PC-3 (cell line): ENCODE measurements at regions not wholly inside any gene's neighbourhood (a gene's known extent, or its start where the extent isn't known, plus 50 kb on each side); places are given as distances from the start of the nearest gene placed in this dataset.
"Not testable (repeated sequence)": the region's sequence is repeated elsewhere in the genome, so short reads cannot be mapped to it uniquely, and the experiment has no call there.

Experiments used
- ATAC-seq: fragments of 200-7000 bp; cut with Tn5 transposase; 2 replicates; pipeline ENCODE4 v1.9.1; 2020; ENCODE audit warnings: mild to moderate bottlenecking, moderate library complexity
- BruUV-seq: library from RNA; stranded (reverse); fragments of 400-500 nt; replicated peaks from 2 replicates; lab custom pipeline; 2021; lab: Mats Ljungman, UMichigan
- CTCF ChIA-PET: fragments of 300-600 bp; sonication (Branson Sonifier 250); formaldehyde crosslinking; loops from one replicate; lab custom pipeline; 2022; ENCODE audit warnings: antibody characterized with exemption; lab: Charles Lee
- POLR2A ChIA-PET: fragments of 300-600 bp; sonication (Branson Sonifier 250); formaldehyde crosslinking; loops from one replicate; lab custom pipeline; 2022; ENCODE audit warnings: antibody characterized with exemption; ENCODE audit not compliant: unreplicated experiment; lab: Charles Lee
- DNase-seq: peaks from one replicate; pipeline ENCODE4 v3.0.0-alpha.2; 2015
- H2AFZ ChIP-seq: fragments of 300-600 bp; sonication (generic); 2 replicates; pipeline ENCODE4 v1.6.0; 2016; ENCODE audit warnings: antibody characterized with exemption, low read length
- H3F3A ChIP-seq: fragments of 300-600 bp; sonication (generic); one replicate; pipeline ENCODE4 v1.6.0; 2017; ENCODE audit warnings: antibody characterized with exemption, low read length, control low read depth, mild to moderate bottlenecking; ENCODE audit not compliant: unreplicated experiment
- H3K27ac ChIP-seq: fragments of 300-600 bp; sonication (generic); 2 replicates; pipeline ENCODE4 v1.5.1; 2016; ENCODE audit warnings: mild to moderate bottlenecking, low read length
- H3K27me3 ChIP-seq: fragments of 300-600 bp; sonication (generic); 2 replicates; pipeline ENCODE4 v1.6.1; 2016; ENCODE audit warnings: low read length, mixed read lengths
- H3K36me3 ChIP-seq: fragments of 300-600 bp; sonication (generic); 2 replicates; pipeline ENCODE4 v1.6.1; 2016; ENCODE audit warnings: low read depth, mixed run types, low read length, mixed read lengths
- H3K4me1 ChIP-seq: fragments of 300-600 bp; sonication (generic); 2 replicates; pipeline ENCODE4 v1.5.1; 2016; ENCODE audit warnings: low read length; ENCODE audit not compliant: insufficient read depth
- H3K4me2 ChIP-seq: fragments of 300-600 bp; sonication (generic); 2 replicates; pipeline ENCODE4 v1.6.0; 2016; ENCODE audit warnings: low read length
- H3K4me3 ChIP-seq: fragments of 300-600 bp; sonication (generic); 2 replicates; pipeline ENCODE4 v1.5.1; 2016; ENCODE audit warnings: mild to moderate bottlenecking, low read length, mixed read lengths
- H3K79me2 ChIP-seq: fragments of 300-600 bp; sonication (generic); 2 replicates; pipeline ENCODE4 v1.6.1; 2017; ENCODE audit warnings: low read length, mixed read lengths
- H3K9ac ChIP-seq: fragments of 300-600 bp; sonication (generic); 2 replicates; pipeline ENCODE4 v1.6.0; 2016; ENCODE audit warnings: mild to moderate bottlenecking, low read length
- H3K9me2 ChIP-seq: fragments of 300-600 bp; sonication (generic); replicated peaks from 2 replicates; pipeline ENCODE4 v1.6.1; 2016; ENCODE audit warnings: mixed run types, low read length, mixed read lengths
- H3K9me3 ChIP-seq: fragments of 300-600 bp; sonication (generic); 2 replicates; pipeline ENCODE4 v1.6.1; 2016; ENCODE audit warnings: low read length, mixed read lengths
- H4K20me1 ChIP-seq: fragments of 300-600 bp; sonication (generic); 2 replicates; pipeline ENCODE4 v1.6.1; 2016; ENCODE audit warnings: low read length, mixed read lengths
- CTCF ChIP-seq: fragments of 300-600 bp; sonication (generic); conservative IDR thresholded peaks from 2 replicates; pipeline ENCODE4 v1.5.1; 2017; ENCODE audit warnings: antibody characterized with exemption, low read depth, mild to moderate bottlenecking, low read length
- EZH2 ChIP-seq: fragments of 300-600 bp; sonication (generic); IDR thresholded peaks from one replicate; pipeline ENCODE4 v1.6.1; 2017; ENCODE audit warnings: antibody characterized with exemption, mild to moderate bottlenecking, low read length; ENCODE audit not compliant: unreplicated experiment
- EZH2phosphoT487 ChIP-seq: fragments of 300-600 bp; sonication (generic); IDR thresholded peaks from 2 replicates; pipeline ENCODE4 v1.6.1; 2018; ENCODE audit warnings: mild to moderate bottlenecking, antibody characterized with exemption, low read length, borderline replicate concordance
- intact Hi-C: fragments of 100-400 bp; cut with micrococcal nuclease; formaldehyde crosslinking; loops from 2 replicates; pipeline ENCODE4 v1.9.0; 2023

- no peak overlapping the region for H2AFZ ChIP-seq
- H3K9ac ChIP-seq = no peak overlapping the region
- H3K4me1 ChIP-seq = no peaks in the 10 kb centered on the region
- H3K4me3 ChIP-seq = no peak overlapping the region
- H3F3A ChIP-seq = no peaks in the 10 kb centered on the region
- H3K27me3 ChIP-seq = no peaks in the 10 kb centered on the region
- H3K36me3 ChIP-seq = no peaks in the 10 kb centered on the region
- no peak overlapping the region for H3K4me2 ChIP-seq
- DNase-seq (no peak), ATAC-seq (no peak)
- H3K9me3 ChIP-seq = no peaks in the 10 kb centered on the region
- no peak for TF ChIP-seq EZH2phosphoT487
- TF ChIP-seq CTCF = no peak
- TF ChIP-seq EZH2 = no peak
- H3K9me2 ChIP-seq = no peaks in the 10 kb centered on the region
- H3K79me2 ChIP-seq = no peaks in the 10 kb centered on the region
- no peaks in the 10 kb centered on the region for H4K20me1 ChIP-seq
- no TSS peak for BruUV-seq
- intact Hi-C loops = no loop called here
- no peak overlapping the region for H3K27ac ChIP-seq
- ChIA-PET CTCF (no interaction called here), POLR2A (no interaction called here)
These were observed 194.0 kb upstream of the KCND2 start for GRCh38 chr7:120079022-120079421.

- intact Hi-C loops = loop anchor here (5.0 kb wide), 1 partner anchor 68 kb away; no protein-coding TSS in a partner anchor
- ChIA-PET CTCF (no interaction called here), POLR2A (interaction anchor here (0.6 kb wide), 1 partner anchor 146 kb away, joined by 4 read pairs; no protein-coding TSS in a partner anchor)
- TF ChIP-seq CTCF (no peak), EZH2phosphoT487 (no peak)
- H3K9me2 ChIP-seq = no peaks in the 10 kb centered on the region
- H3K27me3 ChIP-seq = no peaks in the 10 kb centered on the region
- H3F3A ChIP-seq = no peaks in the 10 kb centered on the region
- no peaks in the 10 kb centered on the region for H3K36me3 ChIP-seq
- H4K20me1 ChIP-seq = no peaks in the 10 kb centered on the region
- H3K4me1 ChIP-seq = no peaks in the 10 kb centered on the region
- H3K79me2 ChIP-seq = no peaks in the 10 kb centered on the region
- DNase-seq = no peak
- H3K4me3 ChIP-seq = no peak overlapping the region
- H2AFZ ChIP-seq = no peak overlapping the region
- H3K27ac ChIP-seq = no peak overlapping the region
- no peak overlapping the region for H3K4me2 ChIP-seq
- no peak for ATAC-seq
- no peaks in the 10 kb centered on the region for H3K9me3 ChIP-seq
- no TSS peak for BruUV-seq
- no peak overlapping the region for H3K9ac ChIP-seq
These were observed 193.3 kb upstream of the KCND2 start for GRCh38 chr7:120079704-120080103.

GRCh38 chr7:120086468-120086867 is 186.5 kb upstream of the KCND2 start:
- intact Hi-C loops, H3K9me3 ChIP-seq, H3K9me2 ChIP-seq, H3F3A ChIP-seq, H3K4me2 ChIP-seq, H3K4me1 ChIP-seq, H3K79me2 ChIP-seq, H3K9ac ChIP-seq, H3K27me3 ChIP-seq, H4K20me1 ChIP-seq, POLR2A ChIA-PET, H2AFZ ChIP-seq, H3K27ac ChIP-seq, H3K36me3 ChIP-seq, ATAC-seq, H3K4me3 ChIP-seq, DNase-seq, CTCF ChIA-PET, BruUV-seq: not testable (repeated sequence)
